HepG2 (cell line): ENCODE measurements at regions not wholly inside any gene's neighbourhood (a gene's known extent, or its start where the extent isn't known, plus 50 kb on each side); places are given as distances from the start of the nearest gene placed in this dataset.

Source experiments
- ATAC-seq: fragments of 200-7000 bp; cut with Tn5 transposase; 3 replicates; pipeline ENCODE4 v1.9.1; 2020; ENCODE audit warnings: mild to moderate bottlenecking, moderate library complexity
- BruUV-seq: library from RNA; stranded (reverse); fragments of 400-500 nt; replicated peaks from 2 replicates; lab custom pipeline; 2021; lab: Mats Ljungman, UMichigan
- CTCF ChIA-PET: fragments of 300-600 bp; formaldehyde crosslinking; extraction: SDS; loops from one replicate; lab custom pipeline; 2021; ENCODE audit warnings: low total read pairs, inconsistent platforms, low intra/inter-chr PET ratio; lab: Yijun Ruan, JAX
- POLR2A ChIA-PET: fragments of 350-600 bp; sonication (Branson Sonifier 250); formaldehyde crosslinking; loops from one replicate; lab custom pipeline; 2020; ENCODE audit warnings: antibody characterized with exemption, inconsistent platforms; lab: Yijun Ruan, JAX
- DNase-seq: peaks from one replicate; pipeline ENCODE4 v3.0.0-alpha.2; 2015; ENCODE audit warnings: low spot score
- FAIRE-seq: peaks from 3 replicates; lab custom pipeline; 2011; peaks lifted over from hg19 to GRCh38; lab: Jason Lieb, UNC
- H2AFZ ChIP-seq: one replicate; pipeline ENCODE4 v1.6.1; 2011; ENCODE audit warnings: low read length, inconsistent platforms
- H3K27ac ChIP-seq: fragments of 300-600 bp; 3 replicates; pipeline ENCODE4 v1.8.0; 2011; ENCODE audit warnings: mixed run types, mild to moderate bottlenecking, mixed read lengths, low read length, inconsistent platforms; ENCODE audit not compliant: insufficient read depth; ENCODE audit errors: extremely low read length
- H3K27me3 ChIP-seq, 2 experiments: fragments of 200-600 bp in 1 of 2; 2 replicates in 1 of 2; 3 replicates in 1 of 2; pipeline versions ENCODE4 v1.6.0 to v1.8.0; 2011; ENCODE audit warnings: low read length in 2 of 2, mild to moderate bottlenecking in 2 of 2, moderate library complexity in 2 of 2, inconsistent platforms in 1 of 2; ENCODE audit not compliant: insufficient read depth in 2 of 2, control insufficient read depth in 1 of 2
- H3K36me3 ChIP-seq, 2 experiments: fragments of 200-600 bp in 1 of 2; replicated peaks in 1 of 2; 2 replicates in 1 of 2; 3 replicates in 1 of 2; pipeline versions ENCODE4 v1.5.1 to v1.8.0; 2011; ENCODE audit warnings: low read length in 2 of 2, inconsistent platforms in 1 of 2; ENCODE audit not compliant: insufficient read depth in 2 of 2, control insufficient read depth in 1 of 2
- H3K4me1 ChIP-seq: 2 replicates; pipeline ENCODE4 v1.5.1; 2012; ENCODE audit warnings: low read length, inconsistent platforms; ENCODE audit not compliant: insufficient read depth
- H3K4me2 ChIP-seq: 2 replicates; pipeline ENCODE4 v1.6.0; 2011; ENCODE audit warnings: low read depth, low read length, inconsistent platforms
- H3K4me3 ChIP-seq, 3 experiments: fragments of 200-600 bp in 1 of 3; sonication (generic), shearing (Covaris generic) in 1 of 3; replicated peaks in 1 of 3; 2 replicates each; pipeline ENCODE4 v1.5.1; 2011 to 2016; ENCODE audit warnings: low read length in 3 of 3, inconsistent platforms in 2 of 3, low read depth in 2 of 3, mild to moderate bottlenecking in 2 of 3, control low read depth in 1 of 3, mixed read lengths in 1 of 3; ENCODE audit not compliant: insufficient read depth in 1 of 3
- H3K79me2 ChIP-seq: one replicate; pipeline ENCODE4 v1.6.1; 2011; ENCODE audit warnings: low read length, inconsistent platforms; ENCODE audit not compliant: insufficient read depth
- H3K9ac ChIP-seq: 2 replicates; pipeline ENCODE4 v1.6.0; 2011; ENCODE audit warnings: mild to moderate bottlenecking, low read depth, low read length, inconsistent platforms; ENCODE audit not compliant: insufficient read depth
- H3K9me3 ChIP-seq: 2 replicates; pipeline ENCODE4 v1.5.1; 2012; ENCODE audit warnings: mild to moderate bottlenecking, low read length
- H4K20me1 ChIP-seq: 2 replicates; pipeline ENCODE4 v1.6.0; 2011; ENCODE audit warnings: inconsistent platforms, mild to moderate bottlenecking, low read length, moderate library complexity; ENCODE audit not compliant: insufficient read depth
- EHMT2 ChIP-seq: fragments of 200-600 bp; sonication (generic); IDR thresholded peaks from 2 replicates; pipeline ENCODE4 v1.7.0; 2017; ENCODE audit warnings: antibody characterized with exemption, low read depth, low read length, borderline replicate concordance
- ELF3 ChIP-seq: IDR thresholded peaks from 2 replicates; pipeline ENCODE4 v1.6.1; 2016; ENCODE audit warnings: missing genetic modification reagents, missing compliant biosample characterization
- MED13 ChIP-seq: sonication (generic); formaldehyde crosslinking; IDR thresholded peaks from 2 replicates; pipeline ENCODE4 v1.5.0; 2020; ENCODE audit warnings: missing genetic modification reagents
- MXI1 ChIP-seq: IDR thresholded peaks from 3 replicates; pipeline ENCODE4 v1.6.1; 2012; ENCODE audit warnings: low read depth, low read length, inconsistent platforms, borderline replicate concordance
- SMC3 ChIP-seq: IDR thresholded peaks from 2 replicates; pipeline ENCODE4 v1.6.1; 2011; ENCODE audit warnings: low read length, improper control_type of control experiment
- WGBS: methylation state at CpG from one replicate; pipeline ENCODE4 v1.1.6; 2017; ENCODE audit warnings: low lambda C conversion rate; 5-methylcytosine and 5-hydroxymethylcytosine counted together
- in situ Hi-C: cut with HindIII; loops from 2 replicates; pipeline ENCODE4 v1.10.0; 2017; ENCODE audit warnings: low pct_unique_long_range_greater_than_20kb; ENCODE audit not compliant: extremely low pct_ligation_motif_present
- intact Hi-C: fragments of 100-400 bp; cut with micrococcal nuclease; formaldehyde crosslinking; loops from one replicate; pipeline ENCODE4 v1.10.0; 2022; ENCODE audit not compliant: unreplicated experiment
- TF ChIP-seq, protein P1 (sequence below): sonication (generic); formaldehyde crosslinking; IDR thresholded peaks from 2 replicates; pipeline ENCODE4 v1.4.0; 2020; ENCODE audit warnings: low read depth, mild to moderate bottlenecking, missing genetic modification reagents

DNA sequence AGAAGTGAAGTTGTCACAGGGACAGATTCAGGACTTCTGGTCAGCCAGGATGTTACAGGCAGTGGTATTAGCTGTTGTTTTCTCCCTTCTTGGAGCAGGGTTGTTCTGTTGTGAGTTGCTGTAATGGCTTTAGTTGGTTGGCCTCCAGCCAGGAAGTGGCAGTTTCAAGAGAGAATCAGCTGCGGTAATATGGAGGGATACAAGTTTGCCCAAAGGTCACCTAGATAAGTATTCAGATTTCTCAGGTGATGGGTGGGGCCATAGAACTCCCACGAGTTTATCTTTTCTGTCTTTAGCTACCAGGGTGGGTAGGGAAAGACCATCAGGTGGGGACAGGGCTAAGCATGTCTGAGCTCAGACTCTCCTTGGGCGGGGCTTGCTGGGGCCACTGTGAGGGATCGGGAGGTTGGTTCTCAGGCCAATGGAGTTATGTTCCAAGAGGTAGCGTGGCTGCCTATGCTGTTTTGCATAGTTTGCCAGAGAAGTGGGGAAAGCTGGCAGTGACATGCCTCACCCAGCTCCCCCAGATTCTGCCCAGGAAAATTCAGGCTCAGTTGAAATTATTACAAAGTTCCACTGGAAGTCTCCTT lies 640.4 kb upstream of the CHAC2 start:
- H2AFZ ChIP-seq = no peak overlapping the region
- DNase-seq (no peak), FAIRE-seq (no peak), ATAC-seq (no peak; the same call in 2 of the 3 replicates)
- H3K79me2 ChIP-seq = no peaks in the 10 kb centered on the region
- H3K4me1 ChIP-seq = no peaks in the 10 kb centered on the region
- in situ Hi-C loops = no loop called here
- no peak overlapping the region for H3K4me3 ChIP-seq
- no peak overlapping the region for H3K9ac ChIP-seq
- ChIA-PET CTCF (no interaction called here), POLR2A (no interaction called here)
- intact Hi-C loops = no loop called here
- no peak overlapping the region for H3K4me2 ChIP-seq
- WGBS = 12% methylated on average over 5 of the region's 5 CpGs
- H3K36me3 ChIP-seq = no peaks in the 10 kb centered on the region
- H3K9me3 ChIP-seq = no peaks in the 10 kb centered on the region
- no TSS peak for BruUV-seq
- TF ChIP-seq MXI1 = no peak
- no peak for TF ChIP-seq EHMT2
- no peak for TF ChIP-seq ELF3
- no peak for TF ChIP-seq SMC3
- H4K20me1 ChIP-seq = no peaks in the 10 kb centered on the region
- no peaks in the 10 kb centered on the region for H3K27me3 ChIP-seq
- H3K27ac ChIP-seq = no peak overlapping the region

DNA sequence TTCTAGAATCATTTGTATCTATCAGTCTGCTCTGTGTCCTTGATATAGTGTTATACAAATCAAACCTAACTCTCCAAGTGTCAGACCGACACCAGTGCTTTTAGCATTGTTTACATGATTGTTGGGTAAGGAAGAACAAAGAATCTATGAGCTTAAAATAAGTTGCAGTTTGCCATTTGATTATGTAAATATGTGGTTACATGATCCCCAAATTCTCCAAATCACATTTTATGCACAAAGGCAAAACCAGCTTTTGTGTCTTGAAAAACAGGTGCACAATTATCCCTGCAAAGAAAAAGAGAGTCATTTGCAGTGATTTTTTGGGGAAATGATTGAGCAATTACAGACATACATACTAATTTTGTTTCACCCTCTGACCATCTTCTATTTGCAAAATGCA lies 652.6 kb upstream of the CHAC2 start:
- POLR2A ChIA-PET = no interaction called here
- no peak for DNase-seq
- no peaks in the 10 kb centered on the region for H3K9me3 ChIP-seq
- no peak overlapping the region for H3K4me3 ChIP-seq
- no peak for ATAC-seq
- CTCF ChIA-PET = no interaction called here
- intact Hi-C loops (no loop called here), in situ Hi-C loops (no loop called here)
- no peak overlapping the region for H2AFZ ChIP-seq
- no peak overlapping the region for H3K4me2 ChIP-seq
- 6% methylated on average over 1 of the region's 1 CpG for WGBS
- FAIRE-seq = no peak
- no peaks in the 10 kb centered on the region for H3K27me3 ChIP-seq
- no peaks in the 10 kb centered on the region for H3K79me2 ChIP-seq
- no peak overlapping the region for H3K27ac ChIP-seq
- H3K4me1 ChIP-seq = no peaks in the 10 kb centered on the region
- no peak for TF ChIP-seq MED13
- TF ChIP-seq, protein P1, sequence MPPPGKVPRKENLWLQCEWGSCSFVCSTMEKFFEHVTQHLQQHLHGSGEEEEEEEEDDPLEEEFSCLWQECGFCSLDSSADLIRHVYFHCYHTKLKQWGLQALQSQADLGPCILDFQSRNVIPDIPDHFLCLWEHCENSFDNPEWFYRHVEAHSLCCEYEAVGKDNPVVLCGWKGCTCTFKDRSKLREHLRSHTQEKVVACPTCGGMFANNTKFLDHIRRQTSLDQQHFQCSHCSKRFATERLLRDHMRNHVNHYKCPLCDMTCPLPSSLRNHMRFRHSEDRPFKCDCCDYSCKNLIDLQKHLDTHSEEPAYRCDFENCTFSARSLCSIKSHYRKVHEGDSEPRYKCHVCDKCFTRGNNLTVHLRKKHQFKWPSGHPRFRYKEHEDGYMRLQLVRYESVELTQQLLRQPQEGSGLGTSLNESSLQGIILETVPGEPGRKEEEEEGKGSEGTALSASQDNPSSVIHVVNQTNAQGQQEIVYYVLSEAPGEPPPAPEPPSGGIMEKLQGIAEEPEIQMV (CRISPR knock-in tag) = no peak
- no peaks in the 10 kb centered on the region for H3K36me3 ChIP-seq
- H4K20me1 ChIP-seq = no peaks in the 10 kb centered on the region
- BruUV-seq = no TSS peak
- no peak overlapping the region for H3K9ac ChIP-seq
